Kidney (tissue), 13 donors: ENCODE measurements at regions not wholly inside any gene's neighbourhood (a gene's known extent, or its start where the extent isn't known, plus 50 kb on each side); places are given as distances from the start of the nearest gene placed in this dataset.
"Not testable (repeated sequence)": the region's sequence is repeated elsewhere in the genome, so short reads cannot be mapped to it uniquely, and the experiment has no call there.

ENCODE experiments used
- DNase-seq, 5 donors: peaks; one replicate each; pipeline ENCODE4 v3.0.0-alpha.2; 2013 to 2020
- FAIRE-seq: peaks from 2 replicates; lab custom pipeline; 2012; peaks lifted over from hg19 to GRCh38; lab: Jason Lieb, UNC
- H3K27ac ChIP-seq, 2 donors: one replicate each; pipeline ENCODE4 v1.7.0; 2013; ENCODE audit warnings: low read depth in 2 of 2, low read length in 2 of 2, inconsistent platforms in 1 of 2
- H3K27me3 ChIP-seq: one replicate; pipeline ENCODE4 v1.7.1; 2013; ENCODE audit warnings: low read length, inconsistent platforms; ENCODE audit not compliant: control insufficient read depth, insufficient read depth
- H3K36me3 ChIP-seq, 3 donors: one replicate each; pipeline versions ENCODE4 v1.7.0 to v1.7.1; 2013; ENCODE audit warnings: low read length in 3 of 3, control low read depth in 1 of 3, inconsistent platforms in 1 of 3; ENCODE audit not compliant: insufficient read depth in 3 of 3, control insufficient read depth in 2 of 3
- H3K4me1 ChIP-seq, 3 donors: one replicate each; pipeline versions ENCODE4 v1.7.0 to v1.7.1; 2013; ENCODE audit warnings: low read length in 3 of 3, inconsistent platforms in 1 of 3, low read depth in 1 of 3; ENCODE audit not compliant: control insufficient read depth in 2 of 3, insufficient read depth in 2 of 3
- H3K4me3 ChIP-seq, 3 donors: one replicate each; pipeline versions ENCODE4 v1.7.0 to v1.8.1; 2013; ENCODE audit warnings: low read length in 3 of 3, control low read depth in 1 of 3, inconsistent platforms in 1 of 3
- H3K9ac ChIP-seq, 3 donors: one replicate each; pipeline versions ENCODE4 v1.7.0 to v1.7.1; 2013; ENCODE audit warnings: low read length in 3 of 3, control low read depth in 1 of 3, inconsistent platforms in 1 of 3
- H3K9me3 ChIP-seq, 3 donors: one replicate each; pipeline versions ENCODE4 v1.7.0 to v1.7.1; 2013; ENCODE audit warnings: low read length in 3 of 3, control low read depth in 1 of 3, inconsistent platforms in 1 of 3; ENCODE audit not compliant: control insufficient read depth in 2 of 3, insufficient read depth in 1 of 3
- intact Hi-C: fragments of 100-400 bp; cut with DNase I; formaldehyde crosslinking; loops from one replicate; pipeline ENCODE4 v1.11.1; 2022
- TF ChIP-seq, protein P1 (sequence below): IDR thresholded peaks from 3 replicates; pipeline ENCODE4 v1.5.1; 2012; ENCODE audit warnings: mild to moderate bottlenecking, moderate library complexity, borderline replicate concordance; ENCODE audit not compliant: insufficient read depth; ENCODE audit errors: extremely low read depth
- donor health status: control.
- donor health status: control.
- donor health status: control.
- donor health status: control.
- donor health status: control.
- donor health status: DM: yes; HTN: yes; CAD: no.
- donor health status: Normal renal cell carcinoma (clear cell type).

DNA sequence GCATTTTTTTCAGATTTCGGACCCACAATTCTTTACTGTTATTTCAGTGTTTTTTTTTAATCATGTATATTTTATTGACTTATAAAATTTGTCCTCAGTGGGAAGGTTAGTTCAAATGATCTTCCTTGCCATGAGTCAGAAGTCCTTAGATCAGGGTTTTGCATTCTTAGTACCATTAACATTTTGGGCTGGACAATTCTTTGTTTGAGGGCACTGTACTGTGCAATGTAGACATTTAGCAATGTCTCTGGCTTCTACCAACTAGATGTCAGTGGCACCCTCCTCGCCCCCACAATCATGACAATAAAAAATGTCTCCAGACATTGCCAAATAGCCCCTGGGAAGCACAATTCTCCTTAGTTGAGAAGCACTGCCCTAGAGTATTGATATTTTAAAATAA lies 176.6 kb downstream of the VEGFC start:
- H3K27me3 ChIP-seq, result no peaks in the 10 kb centered on the region
- H3K27ac ChIP-seq, result no peak overlapping the region
- FAIRE-seq, result no peak
- H3K36me3 ChIP-seq, result no peaks in the 10 kb centered on the region
- no peak for DNase-seq
- no peaks in the 10 kb centered on the region for H3K9me3 ChIP-seq
- TF ChIP-seq, protein P1, sequence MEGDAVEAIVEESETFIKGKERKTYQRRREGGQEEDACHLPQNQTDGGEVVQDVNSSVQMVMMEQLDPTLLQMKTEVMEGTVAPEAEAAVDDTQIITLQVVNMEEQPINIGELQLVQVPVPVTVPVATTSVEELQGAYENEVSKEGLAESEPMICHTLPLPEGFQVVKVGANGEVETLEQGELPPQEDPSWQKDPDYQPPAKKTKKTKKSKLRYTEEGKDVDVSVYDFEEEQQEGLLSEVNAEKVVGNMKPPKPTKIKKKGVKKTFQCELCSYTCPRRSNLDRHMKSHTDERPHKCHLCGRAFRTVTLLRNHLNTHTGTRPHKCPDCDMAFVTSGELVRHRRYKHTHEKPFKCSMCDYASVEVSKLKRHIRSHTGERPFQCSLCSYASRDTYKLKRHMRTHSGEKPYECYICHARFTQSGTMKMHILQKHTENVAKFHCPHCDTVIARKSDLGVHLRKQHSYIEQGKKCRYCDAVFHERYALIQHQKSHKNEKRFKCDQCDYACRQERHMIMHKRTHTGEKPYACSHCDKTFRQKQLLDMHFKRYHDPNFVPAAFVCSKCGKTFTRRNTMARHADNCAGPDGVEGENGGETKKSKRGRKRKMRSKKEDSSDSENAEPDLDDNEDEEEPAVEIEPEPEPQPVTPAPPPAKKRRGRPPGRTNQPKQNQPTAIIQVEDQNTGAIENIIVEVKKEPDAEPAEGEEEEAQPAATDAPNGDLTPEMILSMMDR, result no peak
- H3K4me1 ChIP-seq, result no peaks in the 10 kb centered on the region
- no peak overlapping the region for H3K9ac ChIP-seq
- intact Hi-C loops, result no loop called here
- H3K4me3 ChIP-seq, result no peak overlapping the region

DNA sequence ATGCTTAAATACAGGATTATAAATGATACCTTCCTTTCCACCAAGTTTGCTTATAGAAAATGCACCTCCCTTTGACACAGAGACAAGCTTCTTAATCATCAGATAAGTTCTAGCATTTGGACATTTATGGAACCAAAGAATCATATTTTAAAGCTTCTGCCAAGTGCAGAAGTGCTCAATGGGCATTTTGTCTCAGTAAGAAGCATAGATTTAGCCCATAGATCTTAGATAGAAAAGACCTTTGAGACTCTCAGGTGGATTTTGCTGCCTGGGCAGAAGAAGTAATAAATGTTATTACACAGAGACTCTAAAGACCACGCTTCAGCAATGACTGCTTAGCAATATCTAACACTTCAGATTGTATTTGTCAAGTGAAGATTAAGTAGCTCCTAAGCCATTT lies 174.6 kb downstream of the VEGFC start:
- Histone ChIP-seq H3K4me3 (no peak overlapping the region), H3K36me3 (no peaks in the 10 kb centered on the region), H3K27me3 (no peaks in the 10 kb centered on the region), H3K9me3 (no peaks in the 10 kb centered on the region), H3K4me1 (no peaks in the 10 kb centered on the region), H3K27ac (no peak overlapping the region), H3K9ac (no peak overlapping the region)
- no peak for FAIRE-seq
- TF ChIP-seq, protein P1, result no peak
- intact Hi-C loops, result no loop called here
- DNase-seq, result no peak

DNA sequence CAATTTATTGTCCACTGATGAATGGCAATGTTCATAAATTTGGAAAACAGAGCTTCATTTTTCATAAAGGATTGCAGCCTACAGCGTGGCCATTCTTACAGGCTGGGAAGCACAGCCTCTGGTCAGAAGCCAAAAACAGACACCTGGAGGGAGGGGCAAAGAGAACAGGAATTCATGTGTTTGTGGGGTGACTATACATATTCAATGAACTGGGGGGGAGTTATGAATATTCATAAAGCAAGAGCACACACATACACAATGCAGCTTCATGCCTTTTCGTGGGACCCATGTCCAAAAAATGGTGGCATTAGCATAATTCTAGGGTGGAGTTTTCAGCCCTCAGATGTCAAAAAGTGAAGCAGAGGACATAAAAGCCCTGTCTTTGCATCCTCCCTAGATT lies 173.3 kb downstream of the VEGFC start:
- DNase-seq, result no peak
- H3K4me1 ChIP-seq, result no peaks in the 10 kb centered on the region
- TF ChIP-seq, protein P1, result no peak
- no peak overlapping the region for H3K9ac ChIP-seq
- FAIRE-seq, result no peak
- no peaks in the 10 kb centered on the region for H3K36me3 ChIP-seq
- intact Hi-C loops, result no loop called here
- no peaks in the 10 kb centered on the region for H3K9me3 ChIP-seq
- no peak overlapping the region for H3K27ac ChIP-seq
- no peaks in the 10 kb centered on the region for H3K27me3 ChIP-seq
- no peak overlapping the region for H3K4me3 ChIP-seq

DNA sequence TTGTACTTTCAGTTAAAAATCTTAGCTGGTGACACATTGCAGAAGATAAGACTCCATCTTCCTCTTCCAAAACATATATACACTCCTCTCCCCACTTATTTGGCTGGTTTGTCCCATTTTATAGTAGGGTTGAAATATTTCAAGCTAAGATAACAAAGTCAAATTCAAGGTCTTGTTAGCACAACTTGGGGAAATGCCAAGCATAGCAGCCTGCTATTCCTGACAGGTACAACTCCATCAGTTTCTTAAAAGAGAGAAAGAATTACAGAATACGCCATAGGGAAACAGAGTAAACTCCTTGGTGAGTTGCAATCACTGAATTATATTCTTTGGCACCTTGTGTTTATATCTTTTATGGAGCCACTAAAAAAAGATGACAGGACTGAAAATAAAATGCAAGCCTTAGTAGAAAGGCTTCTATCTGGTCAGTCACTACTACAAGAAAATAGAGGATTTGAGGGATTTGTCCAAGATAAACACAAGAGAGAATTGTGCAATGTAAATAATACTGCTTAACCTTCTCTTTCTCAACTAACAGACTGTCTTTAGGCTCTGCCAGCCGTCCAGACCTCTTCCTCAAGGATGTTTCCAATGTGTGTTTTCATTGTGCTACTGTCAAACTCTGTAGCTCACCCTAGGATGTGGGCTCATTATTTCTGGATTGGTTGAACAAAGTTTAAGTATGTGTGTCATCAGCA lies 170.3 kb downstream of the VEGFC start:
- TF ChIP-seq, protein P1, result no peak
- Histone ChIP-seq H3K36me3 (no peaks in the 10 kb centered on the region), H3K4me3 (no peak overlapping the region), H3K4me1 (no peaks in the 10 kb centered on the region), H3K27ac (no peak overlapping the region), H3K9ac (no peak overlapping the region), H3K27me3 (no peaks in the 10 kb centered on the region), H3K9me3 (no peaks in the 10 kb centered on the region)
- intact Hi-C loops, result no loop called here
- DNase-seq, result no peak
- no peak for FAIRE-seq

DNA sequence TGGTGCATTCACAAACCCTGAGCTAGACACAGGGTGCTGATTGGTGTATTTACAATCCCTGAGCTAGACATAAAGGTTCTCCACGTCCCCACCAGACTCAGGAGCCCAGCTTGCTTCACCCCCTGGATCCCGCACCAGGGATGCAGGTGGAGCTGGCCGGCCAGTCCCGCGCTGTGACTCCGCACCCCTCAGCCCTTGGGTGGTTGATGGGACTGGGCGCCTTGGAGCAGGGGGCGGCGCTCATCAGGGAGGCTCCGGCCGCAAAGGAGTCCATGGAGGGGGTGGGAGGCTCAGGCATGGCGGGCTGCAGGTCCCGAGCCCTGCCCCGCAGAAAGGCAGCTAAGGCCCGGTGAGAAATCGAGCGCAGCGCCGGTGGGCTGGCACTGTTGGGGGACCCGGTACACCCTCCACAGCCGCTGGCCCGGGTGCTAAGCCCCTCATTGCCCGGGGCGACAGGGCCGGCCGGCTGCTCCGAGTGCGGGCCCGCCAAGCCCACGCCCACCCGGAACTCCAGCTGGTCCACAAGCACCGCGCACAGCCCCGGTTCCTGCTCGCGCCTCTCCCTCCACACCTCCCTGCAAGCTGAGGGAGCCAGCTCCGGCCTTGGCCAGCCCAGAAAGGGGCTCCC lies 167.6 kb downstream of the VEGFC start:
- H3K9ac ChIP-seq, H3K4me3 ChIP-seq, FAIRE-seq, H3K27me3 ChIP-seq, H3K9me3 ChIP-seq, H3K27ac ChIP-seq, intact Hi-C loops, H3K36me3 ChIP-seq, H3K4me1 ChIP-seq: not testable (repeated sequence)
- DNase-seq, result peak in 1 of 5 donors; percentile 67
